PC-3 (cell line): ENCODE measurements at regions not wholly inside any gene's neighbourhood (a gene's known extent, or its start where the extent isn't known, plus 50 kb on each side); places are given as distances from the start of the nearest gene placed in this dataset.

ENCODE experiments used
- EZH2phosphoT487 ChIP-seq: fragments of 300-600 bp; sonication (generic); IDR thresholded peaks from 2 replicates; pipeline ENCODE4 v1.6.1; 2018; ENCODE audit warnings: mild to moderate bottlenecking, antibody characterized with exemption, low read length, borderline replicate concordance
- TF ChIP-seq, protein P1 (sequence below): fragments of 300-600 bp; sonication (generic); conservative IDR thresholded peaks from 2 replicates; pipeline ENCODE4 v1.5.1; 2017; ENCODE audit warnings: antibody characterized with exemption, low read depth, mild to moderate bottlenecking, low read length

DNA sequence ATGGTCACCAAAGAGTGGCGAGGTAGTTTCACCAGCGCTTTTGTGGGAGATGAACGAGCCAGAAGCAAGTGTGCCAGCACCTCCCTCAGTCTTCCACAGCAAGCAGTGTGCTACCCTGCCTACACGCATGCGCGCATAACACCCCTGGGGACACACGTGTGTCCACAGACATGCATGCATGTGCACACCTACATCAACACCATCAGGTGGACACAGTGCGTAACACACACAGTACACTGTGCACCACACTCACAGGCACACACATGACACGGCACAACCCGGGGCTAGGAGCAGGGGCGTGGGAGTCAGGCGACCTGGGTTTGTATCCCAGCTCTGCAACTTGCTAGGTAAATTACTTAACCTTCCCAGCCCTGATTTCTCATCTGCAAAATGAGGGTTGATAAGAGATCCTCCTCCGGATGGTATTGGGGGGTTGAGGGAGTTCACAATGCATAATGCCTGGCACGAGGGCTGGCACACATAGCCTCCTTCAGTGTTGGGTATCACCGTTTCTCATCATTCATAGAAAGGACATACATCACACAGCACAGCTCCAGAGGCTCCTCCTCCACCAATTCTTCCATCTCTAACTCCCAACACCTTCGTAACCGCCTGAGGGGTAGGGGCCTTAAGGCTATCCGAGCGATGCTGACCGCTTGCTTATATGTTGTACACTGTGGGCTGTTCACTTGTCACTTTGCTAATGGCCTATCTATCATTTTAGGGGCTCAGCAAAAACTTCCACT is 174.9 kb downstream of the SMAD6 start:
- TF ChIP-seq, protein P1, sequence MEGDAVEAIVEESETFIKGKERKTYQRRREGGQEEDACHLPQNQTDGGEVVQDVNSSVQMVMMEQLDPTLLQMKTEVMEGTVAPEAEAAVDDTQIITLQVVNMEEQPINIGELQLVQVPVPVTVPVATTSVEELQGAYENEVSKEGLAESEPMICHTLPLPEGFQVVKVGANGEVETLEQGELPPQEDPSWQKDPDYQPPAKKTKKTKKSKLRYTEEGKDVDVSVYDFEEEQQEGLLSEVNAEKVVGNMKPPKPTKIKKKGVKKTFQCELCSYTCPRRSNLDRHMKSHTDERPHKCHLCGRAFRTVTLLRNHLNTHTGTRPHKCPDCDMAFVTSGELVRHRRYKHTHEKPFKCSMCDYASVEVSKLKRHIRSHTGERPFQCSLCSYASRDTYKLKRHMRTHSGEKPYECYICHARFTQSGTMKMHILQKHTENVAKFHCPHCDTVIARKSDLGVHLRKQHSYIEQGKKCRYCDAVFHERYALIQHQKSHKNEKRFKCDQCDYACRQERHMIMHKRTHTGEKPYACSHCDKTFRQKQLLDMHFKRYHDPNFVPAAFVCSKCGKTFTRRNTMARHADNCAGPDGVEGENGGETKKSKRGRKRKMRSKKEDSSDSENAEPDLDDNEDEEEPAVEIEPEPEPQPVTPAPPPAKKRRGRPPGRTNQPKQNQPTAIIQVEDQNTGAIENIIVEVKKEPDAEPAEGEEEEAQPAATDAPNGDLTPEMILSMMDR: no peak
- no peak for TF ChIP-seq EZH2phosphoT487
